SJCRH30 (cell line): ENCODE measurements at regions not wholly inside any gene's neighbourhood (a gene's known extent, or its start where the extent isn't known, plus 50 kb on each side); places are given as distances from the start of the nearest gene placed in this dataset.

Experiments used
- DNase-seq, 2 experiments: peaks; one replicate each; pipeline ENCODE4 v3.0.0-alpha.2; 2015 to 2020
- H3K27ac ChIP-seq: fragments of 250-450 bp; sonication (Bioruptor Pico); 2 replicates; pipeline ENCODE4 v1.5.1; 2020; ENCODE audit warnings: mild to moderate bottlenecking, moderate library complexity
- H3K27me3 ChIP-seq: fragments of 250-450 bp; sonication (Bioruptor Pico); 2 replicates; pipeline ENCODE4 v1.5.1; 2020; ENCODE audit warnings: mild to moderate bottlenecking, moderate library complexity
- H3K36me3 ChIP-seq: fragments of 250-450 bp; sonication (Bioruptor Pico); 2 replicates; pipeline ENCODE4 v1.5.1; 2020; ENCODE audit warnings: mild to moderate bottlenecking, moderate library complexity
- H3K4me1 ChIP-seq: fragments of 250-450 bp; sonication (Bioruptor Pico); 2 replicates; pipeline ENCODE4 v1.5.1; 2020; ENCODE audit warnings: mild to moderate bottlenecking, moderate library complexity
- H3K4me3 ChIP-seq: fragments of 250-450 bp; sonication (Bioruptor Pico); 2 replicates; pipeline ENCODE4 v1.5.1; 2020; ENCODE audit warnings: mild to moderate bottlenecking, moderate library complexity
- H3K9me3 ChIP-seq: fragments of 250-450 bp; sonication (Bioruptor Pico); replicated peaks from 2 replicates; pipeline ENCODE4 v1.5.1; 2020; ENCODE audit warnings: mild to moderate bottlenecking, moderate library complexity

- Histone ChIP-seq H3K4me1 (no peaks in the 10 kb centered on the region; the same call in 1 of the 2 replicates), H3K36me3 (no peaks in the 10 kb centered on the region), H3K9me3 (no peaks in the 10 kb centered on the region), H3K4me3 (no peak overlapping the region), H3K27ac (no peak overlapping the region), H3K27me3 (no peaks in the 10 kb centered on the region)
- peak; percentile 47 to 65 for DNase-seq
Observed at GRCh38 chr2:5868931-5869330, 176.7 kb downstream of the SOX11 start.

- no peaks in the 10 kb centered on the region; the same call in 1 of the 2 replicates for H3K4me1 ChIP-seq
Observed at GRCh38 chr2:5869936-5870335, 177.8 kb downstream of the SOX11 start.

GRCh38 chr2:5877360-5877759 lies 185.2 kb downstream of the SOX11 start:
- DNase-seq: no peak
- Histone ChIP-seq H3K4me1 (no peaks in the 10 kb centered on the region), H3K27me3 (no peaks in the 10 kb centered on the region), H3K4me3 (no peak overlapping the region), H3K27ac (no peak overlapping the region), H3K9me3 (no peaks in the 10 kb centered on the region), H3K36me3 (no peaks in the 10 kb centered on the region)

More at GRCh38 chr2:5869936-5870335, 177.8 kb downstream of the SOX11 start:
- peak; percentile 26 to 42 for DNase-seq
- no peaks in the 10 kb centered on the region for H3K9me3 ChIP-seq
- no peaks in the 10 kb centered on the region for H3K27me3 ChIP-seq
- H3K4me3 ChIP-seq: no peak overlapping the region
- H3K27ac ChIP-seq: no peak overlapping the region
- no peaks in the 10 kb centered on the region for H3K36me3 ChIP-seq

GRCh38 chr2:5885451-5886173 lies 193.4 kb downstream of the SOX11 start:
- Histone ChIP-seq H3K36me3 (no peaks in the 10 kb centered on the region), H3K9me3 (no peaks in the 10 kb centered on the region), H3K27me3 (no peaks in the 10 kb centered on the region), H3K27ac (no peak overlapping the region), H3K4me1 (no peaks in the 10 kb centered on the region), H3K4me3 (no peak overlapping the region)
- no peak for DNase-seq

- H3K27ac ChIP-seq: no peak overlapping the region
- no peaks in the 10 kb centered on the region for H3K9me3 ChIP-seq
- H3K4me3 ChIP-seq: no peak overlapping the region
- H3K4me1 ChIP-seq: no peaks in the 10 kb centered on the region
- no peaks in the 10 kb centered on the region for H3K27me3 ChIP-seq
- DNase-seq: no peak
- no peaks in the 10 kb centered on the region for H3K36me3 ChIP-seq
Observed at GRCh38 chr2:5886462-5886861, 194.3 kb downstream of the SOX11 start.

- Histone ChIP-seq H3K4me1 (no peaks in the 10 kb centered on the region), H3K36me3 (no peaks in the 10 kb centered on the region), H3K27ac (no peak overlapping the region), H3K4me3 (no peak overlapping the region), H3K27me3 (no peaks in the 10 kb centered on the region), H3K9me3 (no peaks in the 10 kb centered on the region)
- no peak for DNase-seq
Observed at GRCh38 chr2:5888126-5888525, 195.9 kb downstream of the SOX11 start.

- Histone ChIP-seq H3K4me1 (no peaks in the 10 kb centered on the region), H3K27me3 (no peaks in the 10 kb centered on the region), H3K36me3 (no peaks in the 10 kb centered on the region), H3K9me3 (no peaks in the 10 kb centered on the region), H3K4me3 (no peak overlapping the region), H3K27ac (no peak overlapping the region)
- DNase-seq: no peak
Observed at GRCh38 chr2:5889519-5889918, 197.3 kb downstream of the SOX11 start.

- no peak for DNase-seq
- Histone ChIP-seq H3K27me3 (no peaks in the 10 kb centered on the region), H3K36me3 (no peaks in the 10 kb centered on the region), H3K9me3 (no peaks in the 10 kb centered on the region), H3K4me3 (no peak overlapping the region), H3K4me1 (no peaks in the 10 kb centered on the region), H3K27ac (no peak overlapping the region)
Observed at GRCh38 chr2:5894355-5894754, 202.2 kb downstream of the SOX11 start.

GRCh38 chr2:5895284-5895683 lies 203.1 kb downstream of the SOX11 start:
- Histone ChIP-seq H3K36me3 (no peaks in the 10 kb centered on the region), H3K27me3 (no peaks in the 10 kb centered on the region), H3K4me3 (no peak overlapping the region), H3K27ac (no peak overlapping the region), H3K9me3 (no peaks in the 10 kb centered on the region), H3K4me1 (no peaks in the 10 kb centered on the region)
- DNase-seq: no peak

- Histone ChIP-seq H3K4me1 (no peaks in the 10 kb centered on the region), H3K4me3 (no peak overlapping the region), H3K27me3 (no peaks in the 10 kb centered on the region), H3K27ac (no peak overlapping the region), H3K9me3 (no peaks in the 10 kb centered on the region), H3K36me3 (no peaks in the 10 kb centered on the region)
- DNase-seq: no peak
Observed at GRCh38 chr2:5897249-5897648, 205.1 kb downstream of the SOX11 start.

GRCh38 chr2:5898667-5899066 lies 206.5 kb downstream of the SOX11 start:
- DNase-seq: no peak
- Histone ChIP-seq H3K4me1 (no peaks in the 10 kb centered on the region), H3K27me3 (no peaks in the 10 kb centered on the region), H3K36me3 (no peaks in the 10 kb centered on the region), H3K27ac (no peak overlapping the region), H3K4me3 (no peak overlapping the region), H3K9me3 (no peaks in the 10 kb centered on the region)

- H3K9me3 ChIP-seq: no peaks in the 10 kb centered on the region
- no peaks in the 10 kb centered on the region for H3K4me1 ChIP-seq
- H3K27me3 ChIP-seq: no peaks in the 10 kb centered on the region
- DNase-seq: no peak
- no peak overlapping the region for H3K27ac ChIP-seq
- no peaks in the 10 kb centered on the region for H3K36me3 ChIP-seq
- H3K4me3 ChIP-seq: no peak overlapping the region
Observed at GRCh38 chr2:5905661-5906060, 213.5 kb downstream of the SOX11 start.

GRCh38 chr2:5908071-5908470 lies 215.9 kb downstream of the SOX11 start:
- no peaks in the 10 kb centered on the region for H3K36me3 ChIP-seq
- no peak overlapping the region for H3K27ac ChIP-seq
- no peak for DNase-seq
- no peak overlapping the region for H3K4me3 ChIP-seq
- no peaks in the 10 kb centered on the region for H3K9me3 ChIP-seq
- no peaks in the 10 kb centered on the region for H3K4me1 ChIP-seq
- no peaks in the 10 kb centered on the region for H3K27me3 ChIP-seq

GRCh38 chr2:5911718-5912117 lies 219.5 kb downstream of the SOX11 start:
- H3K9me3 ChIP-seq: no peaks in the 10 kb centered on the region
- no peak for DNase-seq
- H3K27me3 ChIP-seq: no peaks in the 10 kb centered on the region
- H3K4me3 ChIP-seq: no peak overlapping the region
- no peak overlapping the region for H3K27ac ChIP-seq
- H3K4me1 ChIP-seq: 0 out of 2 replicates have a peak, but pooled peaks cover 2% of the 10 kb centered on the region
- H3K36me3 ChIP-seq: no peaks in the 10 kb centered on the region

- H3K9me3 ChIP-seq: no peaks in the 10 kb centered on the region
Observed at GRCh38 chr2:5913711-5914395, 221.7 kb downstream of the SOX11 start.

More at GRCh38 chr2:5913711-5914395, 221.7 kb downstream of the SOX11 start:
- no peak overlapping the region for H3K4me3 ChIP-seq
- no peak overlapping the region for H3K27ac ChIP-seq
- no peaks in the 10 kb centered on the region for H3K36me3 ChIP-seq
- 0 out of 2 replicates have a peak, but pooled peaks cover 2% of the 10 kb centered on the region for H3K4me1 ChIP-seq
- no peaks in the 10 kb centered on the region for H3K27me3 ChIP-seq
- DNase-seq: no peak
